ENCODE measurements at regions not wholly inside any gene's neighbourhood (a gene's known extent, or its start where the extent isn't known, plus 50 kb on each side); places are given as distances from the start of the nearest gene placed in this dataset.

DNA sequence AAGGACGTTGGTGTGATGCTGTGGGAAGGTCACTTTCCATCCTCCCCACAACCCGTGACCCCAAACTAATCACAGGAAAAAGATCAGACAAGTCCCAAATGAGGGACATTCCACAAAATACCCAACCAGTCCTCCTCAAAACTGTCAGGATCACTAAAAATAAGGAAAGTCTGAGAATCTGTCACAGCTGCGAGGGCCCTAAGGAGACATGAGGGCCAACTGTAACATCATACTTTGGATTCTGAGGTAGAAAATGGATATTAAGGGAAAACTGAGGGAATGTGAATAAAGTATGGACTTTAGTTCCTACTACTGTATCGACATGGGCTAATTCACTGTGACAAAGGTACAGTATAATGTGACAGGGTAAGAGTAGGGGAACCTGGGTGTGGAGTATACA lies 85.1 kb upstream of the FAM20C start (continued):
- TF ChIP-seq, protein P1, sequence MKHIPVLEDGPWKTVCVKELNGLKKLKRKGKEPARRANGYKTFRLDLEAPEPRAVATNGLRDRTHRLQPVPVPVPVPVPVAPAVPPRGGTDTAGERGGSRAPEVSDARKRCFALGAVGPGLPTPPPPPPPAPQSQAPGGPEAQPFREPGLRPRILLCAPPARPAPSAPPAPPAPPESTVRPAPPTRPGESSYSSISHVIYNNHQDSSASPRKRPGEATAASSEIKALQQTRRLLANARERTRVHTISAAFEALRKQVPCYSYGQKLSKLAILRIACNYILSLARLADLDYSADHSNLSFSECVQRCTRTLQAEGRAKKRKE (CRISPR knock-in tag; IDR thresholded peaks at IDR 0.05; ENCODE audit: low read depth) = no peak
- no peak for TF ChIP-seq PHF8 (IDR thresholded peaks at IDR 0.05; ENCODE audit: borderline replicate concordance, low read depth)

- no peak for ATAC-seq
- 7% methylated on average over 3 of the region's 3 CpGs for WGBS (ENCODE audit: missing lambda C conversion rate)
- H3K27ac ChIP-seq = no peak overlapping the region
These were observed 84.5 kb upstream of the FAM20C start for GRCh38 chr7:107907-108306.

GRCh38 chr7:109094-109493 lies 83.3 kb upstream of the FAM20C start:
- no peak for FAIRE-seq
- WGBS (ENCODE audit: missing lambda C conversion rate) = 34% methylated on average over 9 of the region's 10 CpGs

More at GRCh38 chr7:107907-108306, 84.5 kb upstream of the FAM20C start:
- Histone ChIP-seq H3K9me3 (peaks cover 12% of the 10 kb centered on the region), H3K4me1 (no peaks in the 10 kb centered on the region), H3K4me2 (no peak overlapping the region), H3K4me3 (no peak overlapping the region)
- no peak for TF ChIP-seq ZC3H11A (IDR thresholded peaks at IDR 0.05)
- peak; percentile 18; the same call in 1 of the 2 replicates for TF ChIP-seq POLR2A (IDR thresholded peaks at IDR 0.05; ENCODE audit: low read length)
- no peak for TF ChIP-seq EHMT2 (IDR thresholded peaks at IDR 0.05; ENCODE audit: low read depth)
- no peak for TF ChIP-seq ZSCAN20 (CRISPR knock-in tag; IDR thresholded peaks at IDR 0.05)
- no peak for TF ChIP-seq KDM5A (IDR thresholded peaks at IDR 0.05)
- ChIA-PET CTCF (no interaction called here), POLR2A (no interaction called here)
- FAIRE-seq (no peak), DNase-seq (ENCODE audit: low read depth in 1 of 2, low spot score in 1 of 2) (no peak)

GRCh38 chr7:109898-110556 lies 82.3 kb upstream of the FAM20C start:
- no peak for TF ChIP-seq SMC3 (IDR thresholded peaks at IDR 0.05)
- no peak for TF ChIP-seq TP53 (CRISPR knock-in tag; IDR thresholded peaks at IDR 0.05)
- no peak for TF ChIP-seq RNF2 (IDR thresholded peaks at IDR 0.05; ENCODE audit: borderline replicate concordance, low read depth)
- no peak for TF ChIP-seq MAFK (IDR thresholded peaks at IDR 0.05; ENCODE audit: partially characterized antibody)
- no peak for TF ChIP-seq ZC3H11A (IDR thresholded peaks at IDR 0.05)
- TF ChIP-seq HEYL (CRISPR knock-in tag; IDR thresholded peaks at IDR 0.05) = no peak
- TF ChIP-seq, protein P2, sequence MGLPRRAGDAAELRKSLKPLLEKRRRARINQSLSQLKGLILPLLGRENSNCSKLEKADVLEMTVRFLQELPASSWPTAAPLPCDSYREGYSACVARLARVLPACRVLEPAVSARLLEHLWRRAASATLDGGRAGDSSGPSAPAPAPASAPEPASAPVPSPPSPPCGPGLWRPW (IDR thresholded peaks at IDR 0.05) = no peak
- TF ChIP-seq MYC (IDR thresholded peaks at IDR 0.05; ENCODE audit: borderline replicate concordance, low read length) = no peak
- TF ChIP-seq, protein P3, sequence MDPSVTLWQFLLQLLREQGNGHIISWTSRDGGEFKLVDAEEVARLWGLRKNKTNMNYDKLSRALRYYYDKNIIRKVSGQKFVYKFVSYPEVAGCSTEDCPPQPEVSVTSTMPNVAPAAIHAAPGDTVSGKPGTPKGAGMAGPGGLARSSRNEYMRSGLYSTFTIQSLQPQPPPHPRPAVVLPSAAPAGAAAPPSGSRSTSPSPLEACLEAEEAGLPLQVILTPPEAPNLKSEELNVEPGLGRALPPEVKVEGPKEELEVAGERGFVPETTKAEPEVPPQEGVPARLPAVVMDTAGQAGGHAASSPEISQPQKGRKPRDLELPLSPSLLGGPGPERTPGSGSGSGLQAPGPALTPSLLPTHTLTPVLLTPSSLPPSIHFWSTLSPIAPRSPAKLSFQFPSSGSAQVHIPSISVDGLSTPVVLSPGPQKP (IDR thresholded peaks at IDR 0.05; ENCODE audit: low read depth, low read length) = no peak
- no peak for TF ChIP-seq SREBF2 (IDR thresholded peaks at IDR 0.05)
- TF ChIP-seq HDAC2 (IDR thresholded peaks at IDR 0.05) = no peak
- TF ChIP-seq, protein P4, sequence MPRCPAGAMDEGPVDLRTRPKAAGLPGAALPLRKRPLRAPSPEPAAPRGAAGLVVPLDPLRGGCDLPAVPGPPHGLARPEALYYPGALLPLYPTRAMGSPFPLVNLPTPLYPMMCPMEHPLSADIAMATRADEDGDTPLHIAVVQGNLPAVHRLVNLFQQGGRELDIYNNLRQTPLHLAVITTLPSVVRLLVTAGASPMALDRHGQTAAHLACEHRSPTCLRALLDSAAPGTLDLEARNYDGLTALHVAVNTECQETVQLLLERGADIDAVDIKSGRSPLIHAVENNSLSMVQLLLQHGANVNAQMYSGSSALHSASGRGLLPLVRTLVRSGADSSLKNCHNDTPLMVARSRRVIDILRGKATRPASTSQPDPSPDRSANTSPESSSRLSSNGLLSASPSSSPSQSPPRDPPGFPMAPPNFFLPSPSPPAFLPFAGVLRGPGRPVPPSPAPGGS (IDR thresholded peaks at IDR 0.05) = no peak
- TF ChIP-seq FOSB (CRISPR knock-in tag; IDR thresholded peaks at IDR 0.05) = no peak
- TF ChIP-seq HOXA7 (CRISPR knock-in tag; IDR thresholded peaks at IDR 0.05) = no peak
- TF ChIP-seq CEBPB (IDR thresholded peaks at IDR 0.05) = no peak
- TF ChIP-seq KDM1A (IDR thresholded peaks at IDR 0.05; ENCODE audit: low read depth) = no peak

More at GRCh38 chr7:109094-109493, 83.3 kb upstream of the FAM20C start:
- Histone ChIP-seq H3K27ac (no peak overlapping the region), H3K4me2 (no peak overlapping the region), H3K4me3 (no peak overlapping the region), H3K4me1 (no peaks in the 10 kb centered on the region), H3K9me3 (peaks cover 17% of the 10 kb centered on the region)
- ChIA-PET CTCF (no interaction called here), POLR2A (no interaction called here)
- DNase-seq (ENCODE audit: low read depth in 1 of 2, low spot score in 1 of 2) (no peak), ATAC-seq (no peak)
- TF ChIP-seq USF2 (IDR thresholded peaks at IDR 0.05) (no peak), CHD4 (IDR thresholded peaks at IDR 0.05; ENCODE audit: borderline replicate concordance) (no peak), HOXB5 (CRISPR knock-in tag; IDR thresholded peaks at IDR 0.05) (no peak), SREBF2 (IDR thresholded peaks at IDR 0.05) (no peak), CBX2 (IDR thresholded peaks at IDR 0.05; ENCODE audit: borderline replicate concordance, low read depth) (no peak), POLR2A (IDR thresholded peaks at IDR 0.05; ENCODE audit: low read length) (no peak)
- TF ChIP-seq, protein P5, sequence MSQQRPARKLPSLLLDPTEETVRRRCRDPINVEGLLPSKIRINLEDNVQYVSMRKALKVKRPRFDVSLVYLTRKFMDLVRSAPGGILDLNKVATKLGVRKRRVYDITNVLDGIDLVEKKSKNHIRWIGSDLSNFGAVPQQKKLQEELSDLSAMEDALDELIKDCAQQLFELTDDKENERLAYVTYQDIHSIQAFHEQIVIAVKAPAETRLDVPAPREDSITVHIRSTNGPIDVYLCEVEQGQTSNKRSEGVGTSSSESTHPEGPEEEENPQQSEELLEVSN (IDR thresholded peaks at IDR 0.05; ENCODE audit: borderline replicate concordance, low read depth) = no peak

More at GRCh38 chr7:109898-110556, 82.3 kb upstream of the FAM20C start:
- Histone ChIP-seq H3K9me3 (peaks cover 25% of the 10 kb centered on the region), H3K4me3 (no peak overlapping the region), H3K4me2 (no peak overlapping the region), H3K4me1 (no peaks in the 10 kb centered on the region), H3K27ac (no peak overlapping the region)
- ChIA-PET CTCF (interaction anchor here (1.2 kb wide), 1 partner anchor 10 kb away, joined by 3 read pairs; no protein-coding TSS in a partner anchor), POLR2A (no interaction called here)
- FAIRE-seq = no peak
- no peak for ATAC-seq
- WGBS (ENCODE audit: missing lambda C conversion rate) = 49% methylated on average over 19 of the region's 21 CpGs
- no peak for DNase-seq (ENCODE audit: low read depth in 1 of 2, low spot score in 1 of 2)
